Dermis microvascular lymphatic vessel endothelial cell (primary cell): ENCODE measurements at regions not wholly inside any gene's neighbourhood (a gene's known extent, or its start where the extent isn't known, plus 50 kb on each side); places are given as distances from the start of the nearest gene placed in this dataset.

ENCODE experiments used
- DNase-seq, 2 donors: peaks; one replicate each; pipeline versions ENCODE4 v3.0.0 to v3.0.0-alpha.2; 2010; ENCODE audit warnings: low read depth in 2 of 2

DNA sequence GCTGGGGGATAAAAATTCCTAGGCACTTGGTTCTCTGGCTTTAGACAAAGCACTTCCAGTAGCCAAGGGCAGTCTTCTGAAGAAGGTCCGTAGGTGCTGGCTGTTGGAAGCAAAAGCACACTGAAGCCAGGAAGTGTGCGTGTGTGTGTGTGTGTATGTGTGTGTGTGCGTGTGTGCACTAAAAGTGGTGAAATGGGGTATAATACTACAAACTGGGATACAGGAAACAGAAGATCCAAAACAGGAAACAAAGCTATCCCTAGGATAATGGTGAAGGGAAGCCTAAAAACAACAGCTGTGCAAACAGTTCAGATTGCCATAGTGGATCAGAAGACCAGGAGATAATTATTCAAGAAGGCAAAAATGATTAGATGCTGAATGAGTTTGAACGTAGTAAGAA is 103.4 kb downstream of the IL20RB start:
- peak; percentile 90 to 94 for DNase-seq

- DNase-seq = no peak
These were observed 104.5 kb downstream of the IL20RB start for GRCh38 chr3:137062250-137062649.

DNA sequence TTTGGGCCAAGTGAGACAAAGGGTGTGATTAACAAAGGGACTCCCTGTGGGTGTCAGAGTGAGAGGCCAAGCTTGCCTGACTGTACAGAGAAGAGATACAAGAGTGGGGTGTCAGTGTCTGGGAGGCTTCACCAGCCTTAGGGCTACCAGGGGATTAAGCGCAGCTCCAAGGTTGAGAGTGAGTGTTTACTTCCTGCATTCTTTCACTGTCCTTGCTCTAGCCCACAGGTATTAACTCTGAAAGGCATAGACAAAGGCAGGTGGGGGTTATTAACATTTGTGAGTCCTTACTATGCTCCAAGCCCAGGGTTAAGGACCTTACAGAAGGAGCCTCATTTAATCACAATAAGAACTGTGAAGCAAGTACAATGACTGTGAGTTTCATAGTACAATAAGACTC is 107.6 kb downstream of the IL20RB start:
- no peak for DNase-seq

DNA sequence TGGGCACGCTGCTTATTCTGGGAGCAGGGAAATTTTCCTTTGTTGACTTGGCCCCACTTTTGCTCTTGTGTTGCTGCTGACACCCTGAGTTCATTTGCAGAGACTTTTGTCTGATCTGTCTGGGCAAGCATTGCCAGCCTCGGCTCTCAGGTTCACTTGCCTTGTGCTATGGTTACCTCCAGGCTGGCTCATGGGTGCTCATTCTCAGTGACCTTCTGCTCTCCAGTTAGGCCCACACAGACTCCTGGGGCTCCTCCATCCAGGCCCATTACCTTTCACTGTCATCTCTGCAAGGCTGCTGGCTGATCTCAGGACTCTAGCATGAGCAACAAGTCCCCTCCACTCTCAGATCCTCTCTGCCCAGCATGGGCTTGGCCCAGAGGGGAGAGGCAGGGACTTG is 108.3 kb downstream of the IL20RB start:
- no peak for DNase-seq

- DNase-seq = peak in 1 of 2 donors; percentile 7
These were observed 113.3 kb downstream of the IL20RB start for GRCh38 chr3:137071104-137071503.

DNA sequence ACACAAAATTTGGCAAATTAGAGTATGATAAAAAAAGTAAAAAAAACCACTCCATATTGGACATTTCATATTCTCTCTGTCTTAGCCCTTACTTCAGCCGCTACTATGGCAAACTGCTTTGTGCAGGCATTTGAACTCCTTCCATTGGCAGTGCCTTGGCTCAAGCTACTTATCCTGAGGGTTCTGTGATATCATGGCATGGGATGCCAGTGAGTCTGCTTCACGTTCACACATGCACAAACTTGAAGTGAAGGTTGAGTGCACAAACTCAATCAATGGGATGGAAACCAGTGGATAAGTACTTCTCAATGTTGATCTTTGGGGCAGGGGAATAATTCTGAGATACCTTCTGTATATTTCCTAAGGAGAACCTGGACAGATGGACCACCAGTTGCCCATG is 117.2 kb downstream of the IL20RB start:
- no peak for DNase-seq

GRCh38 chr3:137078040-137078439 is 120.3 kb downstream of the IL20RB start:
- DNase-seq = no peak

- DNase-seq = no peak
These were observed 121.8 kb downstream of the IL20RB start for GRCh38 chr3:137079571-137079970.

- DNase-seq = peak in 1 of 2 donors; percentile 14
These were observed 123.9 kb downstream of the IL20RB start for GRCh38 chr3:137081711-137082110.

- DNase-seq = no peak
These were observed 125.0 kb downstream of the IL20RB start for GRCh38 chr3:137082763-137083162.

GRCh38 chr3:137083332-137083731 is 125.5 kb downstream of the IL20RB start:
- no peak for DNase-seq

- no peak for DNase-seq
These were observed 126.8 kb downstream of the IL20RB start for GRCh38 chr3:137084586-137084985.

GRCh38 chr3:137097386-137097785 is 139.6 kb downstream of the IL20RB start:
- DNase-seq = no peak

- no peak for DNase-seq
These were observed 140.1 kb downstream of the IL20RB start for GRCh38 chr3:137097852-137098251.

DNA sequence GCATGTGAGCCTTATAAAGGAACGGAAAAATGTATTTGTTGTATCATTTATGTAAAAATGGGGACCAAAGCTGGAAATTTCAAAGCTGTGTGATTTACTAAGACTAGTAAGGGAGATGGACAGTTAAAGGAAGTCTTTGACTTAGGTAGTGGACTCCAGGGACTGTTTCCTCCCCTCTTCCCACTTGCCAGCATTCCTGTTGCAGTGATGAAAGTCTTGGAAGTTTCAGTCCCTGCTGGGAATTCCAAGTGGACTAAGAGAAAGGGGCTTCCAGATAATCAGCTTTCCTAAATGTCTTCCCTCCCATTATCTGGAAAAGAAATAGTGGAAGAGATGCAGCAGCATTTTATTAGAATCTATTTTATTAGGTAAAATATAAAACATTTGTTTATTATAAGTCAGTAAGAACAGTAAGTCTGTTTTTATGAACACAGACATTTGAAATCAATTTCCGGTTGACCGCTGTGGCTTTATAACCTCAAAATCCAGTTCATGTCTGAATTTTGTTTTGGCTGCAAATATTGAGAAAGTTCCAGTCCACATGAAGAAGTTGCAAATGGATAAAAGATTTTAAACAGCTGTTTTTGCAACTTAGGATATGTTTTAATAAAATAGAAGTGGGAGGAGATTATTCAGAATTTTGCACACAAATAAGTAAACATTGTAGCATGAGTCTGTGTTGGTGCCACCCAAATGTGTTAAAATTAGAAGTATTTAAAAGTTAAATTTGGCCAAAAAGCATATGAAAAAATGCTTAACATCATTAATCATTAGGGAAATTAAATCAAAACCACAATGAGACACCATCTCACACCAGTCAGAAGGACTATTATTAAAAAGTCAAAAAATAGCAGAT is 141.8 kb downstream of the IL20RB start:
- no peak for DNase-seq

GRCh38 chr3:137100326-137100725 is 142.5 kb downstream of the IL20RB start:
- no peak for DNase-seq

GRCh38 chr3:137103739-137104138 is 146.0 kb downstream of the IL20RB start:
- DNase-seq = no peak

- DNase-seq = peak; percentile 28 to 56
These were observed 147.6 kb downstream of the IL20RB start for GRCh38 chr3:137105277-137105977.

- no peak for DNase-seq
These were observed 148.9 kb downstream of the IL20RB start for GRCh38 chr3:137106612-137107240.

DNA sequence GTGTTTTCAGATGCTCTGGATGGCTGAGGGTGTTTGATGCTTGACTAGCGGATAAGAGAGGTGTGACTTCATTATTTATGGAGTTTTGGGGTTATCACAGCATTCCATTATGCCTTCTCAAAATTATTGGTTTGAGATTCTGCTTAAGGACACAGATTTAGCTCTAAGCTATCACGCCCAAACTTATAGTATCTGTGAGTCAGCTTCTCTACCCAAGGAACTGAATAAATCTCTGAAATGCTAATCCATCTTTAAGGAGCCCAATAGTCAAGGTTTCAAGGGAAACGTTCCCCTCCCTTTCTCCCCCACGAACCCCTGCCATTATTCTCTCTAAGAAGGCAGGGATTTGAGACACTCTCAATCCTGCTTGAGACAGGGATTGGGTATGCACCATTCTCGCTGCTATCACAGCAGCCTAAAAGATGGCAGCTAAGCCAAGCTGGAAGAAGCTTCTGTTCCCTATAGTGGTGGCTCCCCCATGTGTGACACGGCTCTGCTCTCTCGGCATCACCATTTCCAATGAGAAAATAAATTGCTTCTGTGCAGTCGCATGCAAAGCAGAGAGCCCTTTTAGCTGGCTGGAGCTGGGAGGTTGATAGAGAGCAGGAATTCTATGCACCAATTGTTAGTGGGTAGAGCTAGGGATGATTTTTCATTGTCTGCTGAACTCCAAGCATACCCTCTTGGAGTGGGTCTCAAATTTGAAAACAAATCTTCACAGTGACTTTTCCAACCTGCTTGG is 151.1 kb downstream of the IL20RB start:
- no peak for DNase-seq

DNA sequence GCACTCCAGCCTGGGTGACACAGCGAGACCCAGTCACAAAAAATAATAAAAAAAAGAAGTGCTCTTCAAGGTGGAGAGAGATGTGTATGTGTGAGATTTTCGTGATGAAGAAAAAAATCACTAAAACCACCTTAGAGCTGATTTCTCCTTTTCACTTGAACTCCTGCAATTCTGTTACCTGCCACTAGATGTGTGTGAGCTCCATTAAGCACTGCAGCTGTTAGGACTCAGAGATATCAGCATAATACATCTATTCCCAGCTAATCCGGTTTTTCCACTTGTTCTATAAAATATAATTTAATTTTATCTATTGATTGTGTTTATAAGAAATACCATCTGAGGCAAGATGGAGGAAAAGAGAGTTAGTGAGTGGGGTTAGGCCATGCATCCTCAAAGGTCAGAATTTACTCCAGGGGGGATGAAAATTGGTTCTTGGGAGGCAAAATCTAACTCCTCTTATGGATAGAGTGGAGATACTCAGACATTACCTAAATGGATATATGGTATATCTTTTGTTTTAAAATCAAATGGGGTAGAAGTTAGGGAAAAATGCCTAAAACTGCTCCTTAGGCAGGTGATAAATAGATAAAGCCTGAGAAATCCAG is 152.7 kb downstream of the IL20RB start:
- peak; percentile 14 to 34 for DNase-seq
